H9 (cell line): ENCODE measurements at regions not wholly inside any gene's neighbourhood (a gene's known extent, or its start where the extent isn't known, plus 50 kb on each side); places are given as distances from the start of the nearest gene placed in this dataset.

Experiments used
- DNase-seq: peaks from one replicate; pipeline ENCODE4 v3.0.0-alpha.2; 2017
- H2AFZ ChIP-seq: one replicate; pipeline ENCODE4 v1.6.1; 2013; ENCODE audit warnings: mild to moderate bottlenecking, low read length, control low read depth, moderate library complexity
- H2AK5ac ChIP-seq: 2 replicates; pipeline ENCODE4 v1.6.1; 2013; ENCODE audit warnings: low read length, control low read depth, mixed read lengths; ENCODE audit not compliant: insufficient read length
- H2BK120ac ChIP-seq: one replicate; pipeline ENCODE4 v1.6.1; 2013; ENCODE audit warnings: low read depth, mild to moderate bottlenecking, low read length, control low read depth, inconsistent platforms; ENCODE audit not compliant: poor library complexity, severe bottlenecking
- H2BK12ac ChIP-seq: 2 replicates; pipeline ENCODE4 v1.6.1; 2013; ENCODE audit warnings: low read length, control low read depth, mixed read lengths, low read depth; ENCODE audit not compliant: insufficient read length
- H2BK15ac ChIP-seq: 2 replicates; pipeline ENCODE4 v1.6.1; 2013; ENCODE audit warnings: low read depth, low read length, control low read depth
- H2BK20ac ChIP-seq: one replicate; pipeline ENCODE4 v1.6.1; 2013; ENCODE audit warnings: low read depth, mild to moderate bottlenecking, low read length, control low read depth, inconsistent platforms; ENCODE audit not compliant: poor library complexity, severe bottlenecking
- H2BK5ac ChIP-seq: 2 replicates; pipeline ENCODE4 v1.6.1; 2013; ENCODE audit warnings: low read length, control low read depth, mixed read lengths; ENCODE audit not compliant: insufficient read length
- H3K14ac ChIP-seq: 2 replicates; pipeline ENCODE4 v1.6.1; 2013; ENCODE audit warnings: low read length, control low read depth; ENCODE audit not compliant: insufficient read depth
- H3K18ac ChIP-seq: 2 replicates; pipeline ENCODE4 v1.6.1; 2013; ENCODE audit warnings: low read depth, mild to moderate bottlenecking, mixed read lengths, low read length, control low read depth; ENCODE audit not compliant: insufficient read length
- H3K23ac ChIP-seq: 2 replicates; pipeline ENCODE4 v1.6.1; 2013; ENCODE audit warnings: low read length, control low read depth, mixed read lengths, low read depth; ENCODE audit not compliant: insufficient read length
- H3K23me2 ChIP-seq: 2 replicates; pipeline ENCODE4 v1.6.1; 2013; ENCODE audit warnings: low read depth, mild to moderate bottlenecking, mixed read lengths, low read length, control low read depth; ENCODE audit not compliant: insufficient read length, poor library complexity, severe bottlenecking
- H3K27ac ChIP-seq: 2 replicates; pipeline ENCODE4 v1.5.1; 2013; ENCODE audit warnings: low read length, control low read depth, mixed read lengths, low read depth; ENCODE audit not compliant: insufficient read length
- H3K27me3 ChIP-seq: 2 replicates; pipeline ENCODE4 v1.6.1; 2013; ENCODE audit warnings: low read length, control low read depth, inconsistent platforms; ENCODE audit not compliant: insufficient read depth
- H3K4ac ChIP-seq: 2 replicates; pipeline ENCODE4 v1.6.1; 2013; ENCODE audit warnings: low read depth, mild to moderate bottlenecking, control low read depth, inconsistent platforms, low read length, moderate library complexity
- H3K4me1 ChIP-seq: 2 replicates; pipeline ENCODE4 v1.6.1; 2013; ENCODE audit warnings: low read length, control low read depth, inconsistent platforms; ENCODE audit not compliant: insufficient read depth
- H3K4me2 ChIP-seq: 2 replicates; pipeline ENCODE4 v1.6.1; 2013; ENCODE audit warnings: low read length, control low read depth, mixed read lengths; ENCODE audit not compliant: insufficient read length, insufficient read depth
- H3K56ac ChIP-seq: 2 replicates; pipeline ENCODE4 v1.6.1; 2013; ENCODE audit warnings: low read depth, mild to moderate bottlenecking, mixed read lengths, low read length, control low read depth; ENCODE audit not compliant: insufficient read length
- H3K79me1 ChIP-seq: 2 replicates; pipeline ENCODE4 v1.6.1; 2013; ENCODE audit warnings: low read depth, mild to moderate bottlenecking, moderate library complexity, low read length, control low read depth, inconsistent platforms; ENCODE audit not compliant: insufficient read depth, poor library complexity, severe bottlenecking
- H3K79me2 ChIP-seq: 2 replicates; pipeline ENCODE4 v1.6.1; 2013; ENCODE audit warnings: low read length, control low read depth, inconsistent platforms; ENCODE audit not compliant: insufficient read depth
- H3K9ac ChIP-seq: 2 replicates; pipeline ENCODE4 v1.6.1; 2013; ENCODE audit warnings: low read length, control low read depth, mixed read lengths; ENCODE audit not compliant: insufficient read length; ENCODE audit errors: extremely low read depth
- H3K9me3 ChIP-seq: one replicate; pipeline ENCODE4 v1.6.1; 2013; ENCODE audit warnings: low read depth, low read length, inconsistent platforms; ENCODE audit not compliant: control insufficient read depth
- H3T11ph ChIP-seq: one replicate; pipeline ENCODE4 v1.6.1; 2013; ENCODE audit warnings: mild to moderate bottlenecking, low read length, control low read depth, inconsistent platforms
- H4K20me1 ChIP-seq: one replicate; pipeline ENCODE4 v1.6.1; 2013; ENCODE audit not compliant: control insufficient read depth, insufficient read length, insufficient read depth
- H4K5ac ChIP-seq: 2 replicates; pipeline ENCODE4 v1.6.1; 2013; ENCODE audit warnings: low read depth, mild to moderate bottlenecking, mixed read lengths, low read length, control low read depth; ENCODE audit not compliant: insufficient read length
- H4K8ac ChIP-seq: replicated peaks from 2 replicates; pipeline ENCODE4 v1.6.1; 2013; ENCODE audit warnings: low read length, control low read depth, mixed read lengths, low read depth; ENCODE audit not compliant: insufficient read length
- H4K91ac ChIP-seq: 2 replicates; pipeline ENCODE4 v1.6.1; 2013; ENCODE audit warnings: low read depth, mild to moderate bottlenecking, moderate library complexity, mixed read lengths, low read length, control low read depth; ENCODE audit not compliant: insufficient read length
- H3K27ac Mint-ChIP-seq, 3 experiments: 2 replicates in 2 of 3; 3 replicates in 1 of 3; pipeline ENCODE4 v1.8.0; 2020 to 2021; ENCODE audit warnings: mixed read lengths in 3 of 3, mild to moderate bottlenecking in 1 of 3, moderate library complexity in 1 of 3
- H3K27me3 Mint-ChIP-seq: 2 replicates; pipeline ENCODE4 v1.8.0; 2021; ENCODE audit warnings: low read depth, mild to moderate bottlenecking, moderate library complexity, mixed read lengths
- H3K36me3 Mint-ChIP-seq, 3 experiments: 2 replicates in 2 of 3; 3 replicates in 1 of 3; pipeline ENCODE4 v1.8.0; 2020 to 2021; ENCODE audit warnings: low read depth in 3 of 3, mixed read lengths in 3 of 3; ENCODE audit not compliant: insufficient read depth in 1 of 3
- H3K4me1 Mint-ChIP-seq, 2 experiments: 2 replicates each; pipeline ENCODE4 v1.8.0; 2020; ENCODE audit warnings: mixed read lengths in 2 of 2
- H3K4me3 Mint-ChIP-seq, 2 experiments: 2 replicates in 1 of 2; 3 replicates in 1 of 2; pipeline ENCODE4 v1.8.0; 2020 to 2021; ENCODE audit warnings: mild to moderate bottlenecking in 2 of 2, mixed read lengths in 2 of 2, moderate library complexity in 1 of 2
- H3K9me3 Mint-ChIP-seq, 2 experiments: 2 replicates in 1 of 2; 3 replicates in 1 of 2; pipeline ENCODE4 v1.8.0; 2020; ENCODE audit warnings: mild to moderate bottlenecking in 2 of 2, mixed read lengths in 2 of 2, moderate library complexity in 1 of 2
- WGBS: extraction: QIAGEN DNeasy Blood & Tissue Kit; methylation state at CpG from one replicate; pipeline ENCODE4 v1.1.7; 2013; ENCODE audit warnings: missing lambda C conversion rate, low lambda C conversion rate, mixed read lengths; ENCODE audit not compliant: insufficient read length; ENCODE audit errors: extremely low coverage; 5-methylcytosine and 5-hydroxymethylcytosine counted together
- TF ChIP-seq, protein P1 (sequence below): fragments of 200-600 bp; sonication (generic); conservative IDR thresholded peaks from 3 replicates; pipeline ENCODE4 v1.8.0; 2021; ENCODE audit warnings: antibody characterized with exemption, mild to moderate bottlenecking

DNA sequence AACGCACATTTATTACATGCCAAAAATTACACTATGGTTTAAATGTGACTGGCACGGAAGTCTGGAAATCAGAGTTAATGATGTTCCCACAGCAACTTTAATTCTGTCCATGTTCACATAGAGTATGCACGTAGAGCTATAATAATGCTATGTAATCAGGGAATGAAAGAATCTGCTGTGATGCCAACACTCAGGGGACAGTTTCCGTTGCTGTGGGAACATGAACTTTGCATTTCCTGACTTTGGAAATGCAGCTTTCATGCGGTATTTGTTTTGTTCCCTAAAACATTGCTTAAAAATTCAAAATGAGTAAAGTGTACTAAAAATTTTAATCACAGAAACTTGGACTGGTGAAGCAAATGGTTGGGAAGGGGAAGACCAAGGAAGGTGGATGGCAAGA lies 65.7 kb downstream of the MAGEA1 start:
- no peak overlapping the region for H2BK12ac ChIP-seq
- H3K4me2 ChIP-seq: peak overlapping the region; percentile 39
- no peak overlapping the region for H2BK5ac ChIP-seq
- no peak overlapping the region for H3K27ac ChIP-seq
- H4K20me1 ChIP-seq: no peaks in the 10 kb centered on the region
- Mint-ChIP-seq H3K4me1 (peaks cover 18 to 19% of the 10 kb centered on the region in 2 experiments), H3K9me3 (peaks cover 48 to 49% of the 10 kb centered on the region in 2 experiments), H3K4me3 (peak overlapping the region; percentile 52 to 65), H3K36me3 (no peaks in the 10 kb centered on the region; a peak in 1 of 7 replicates), H3K27me3 (peaks cover 4% of the 10 kb centered on the region), H3K27ac (peak overlapping the region in 2 of 3 experiments; percentile 97 to 99; a peak in 3 of 7 replicates)
- H3K23me2 ChIP-seq: no peaks in the 10 kb centered on the region
- H2BK20ac ChIP-seq: no peak overlapping the region
- H4K91ac ChIP-seq: no peak overlapping the region
- no peak overlapping the region for H4K8ac ChIP-seq
- H2BK120ac ChIP-seq: no peak overlapping the region
- H3K18ac ChIP-seq: no peak overlapping the region
- H3K79me1 ChIP-seq: no peaks in the 10 kb centered on the region
- no peaks in the 10 kb centered on the region; the same call in 1 of the 2 replicates for H3K4me1 ChIP-seq
- H3K9me3 ChIP-seq: peaks cover 43% of the 10 kb centered on the region
- H3K4ac ChIP-seq: no peak overlapping the region
- no peak overlapping the region for H2AFZ ChIP-seq
- H3K14ac ChIP-seq: no peak overlapping the region
- H3K27me3 ChIP-seq: no peaks in the 10 kb centered on the region
- no CpG with 5 or more reads among the region's 5 CpGs for WGBS
- no peak overlapping the region for H3K23ac ChIP-seq
- no peak overlapping the region for H2AK5ac ChIP-seq
- TF ChIP-seq, protein P1, sequence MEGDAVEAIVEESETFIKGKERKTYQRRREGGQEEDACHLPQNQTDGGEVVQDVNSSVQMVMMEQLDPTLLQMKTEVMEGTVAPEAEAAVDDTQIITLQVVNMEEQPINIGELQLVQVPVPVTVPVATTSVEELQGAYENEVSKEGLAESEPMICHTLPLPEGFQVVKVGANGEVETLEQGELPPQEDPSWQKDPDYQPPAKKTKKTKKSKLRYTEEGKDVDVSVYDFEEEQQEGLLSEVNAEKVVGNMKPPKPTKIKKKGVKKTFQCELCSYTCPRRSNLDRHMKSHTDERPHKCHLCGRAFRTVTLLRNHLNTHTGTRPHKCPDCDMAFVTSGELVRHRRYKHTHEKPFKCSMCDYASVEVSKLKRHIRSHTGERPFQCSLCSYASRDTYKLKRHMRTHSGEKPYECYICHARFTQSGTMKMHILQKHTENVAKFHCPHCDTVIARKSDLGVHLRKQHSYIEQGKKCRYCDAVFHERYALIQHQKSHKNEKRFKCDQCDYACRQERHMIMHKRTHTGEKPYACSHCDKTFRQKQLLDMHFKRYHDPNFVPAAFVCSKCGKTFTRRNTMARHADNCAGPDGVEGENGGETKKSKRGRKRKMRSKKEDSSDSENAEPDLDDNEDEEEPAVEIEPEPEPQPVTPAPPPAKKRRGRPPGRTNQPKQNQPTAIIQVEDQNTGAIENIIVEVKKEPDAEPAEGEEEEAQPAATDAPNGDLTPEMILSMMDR: no peak
- no peak overlapping the region for H3T11ph ChIP-seq
- no peak overlapping the region for H2BK15ac ChIP-seq
- DNase-seq: no peak
- no peak overlapping the region for H4K5ac ChIP-seq
- no peak overlapping the region for H3K9ac ChIP-seq
- H3K56ac ChIP-seq: no peak overlapping the region
- no peaks in the 10 kb centered on the region for H3K79me2 ChIP-seq
